Astrocyte (in vitro differentiated cells and primary cell): ENCODE measurements at regions not wholly inside any gene's neighbourhood (a gene's known extent, or its start where the extent isn't known, plus 50 kb on each side); places are given as distances from the start of the nearest gene placed in this dataset.

Experiments
- DNase-seq: peaks from one replicate; pipeline ENCODE4 v3.0.0-alpha.2; 2010; ENCODE audit warnings: low read depth
- FAIRE-seq: peaks from 2 replicates; lab custom pipeline; 2011; peaks lifted over from hg19 to GRCh38; lab: Jason Lieb, UNC
- H2AFZ ChIP-seq: 2 replicates; pipeline ENCODE4 v1.6.0; 2012; ENCODE audit warnings: low read depth, low read length, inconsistent platforms
- H3K27ac ChIP-seq: 2 replicates; pipeline ENCODE4 v1.5.1; 2011; ENCODE audit warnings: low read depth, low read length, inconsistent platforms
- H3K27me3 ChIP-seq: 2 replicates; pipeline ENCODE4 v1.6.0; 2011; ENCODE audit warnings: low read length, inconsistent platforms; ENCODE audit not compliant: insufficient read depth
- H3K36me3 ChIP-seq: 2 replicates; pipeline ENCODE4 v1.5.1; 2011; ENCODE audit warnings: low read length, inconsistent platforms; ENCODE audit not compliant: insufficient read depth
- H3K4me1 ChIP-seq: 2 replicates; pipeline ENCODE4 v1.5.1; 2011; ENCODE audit warnings: low read length, inconsistent platforms; ENCODE audit not compliant: insufficient read depth
- H3K4me2 ChIP-seq: 2 replicates; pipeline ENCODE4 v1.6.0; 2012; ENCODE audit warnings: low read length, inconsistent platforms
- H3K4me3 ChIP-seq: 2 replicates; pipeline ENCODE4 v1.5.1; 2011; ENCODE audit warnings: low read depth, mild to moderate bottlenecking, low read length, inconsistent platforms; ENCODE audit not compliant: insufficient read depth
- H3K79me2 ChIP-seq: 2 replicates; pipeline ENCODE4 v1.6.0; 2012; ENCODE audit warnings: mild to moderate bottlenecking, low read length, inconsistent platforms; ENCODE audit not compliant: insufficient read depth
- H3K9ac ChIP-seq: 2 replicates; pipeline ENCODE4 v1.6.0; 2012; ENCODE audit warnings: mild to moderate bottlenecking, low read length, inconsistent platforms
- H3K9me3 ChIP-seq: 2 replicates; pipeline ENCODE4 v1.5.1; 2012; ENCODE audit warnings: low read depth, mild to moderate bottlenecking, low read length, inconsistent platforms; ENCODE audit not compliant: insufficient read depth
- H4K20me1 ChIP-seq: 2 replicates; pipeline ENCODE4 v1.6.0; 2012; ENCODE audit warnings: low read length, inconsistent platforms; ENCODE audit not compliant: insufficient read depth
- H3K27ac Mint-ChIP-seq: one replicate; pipeline ENCODE4 v1.8.0; 2021; ENCODE audit warnings: mild to moderate bottlenecking, mixed read lengths; ENCODE audit not compliant: unreplicated experiment
- H3K27me3 Mint-ChIP-seq: one replicate; pipeline ENCODE4 v1.8.0; 2021; ENCODE audit warnings: low read depth, mixed read lengths; ENCODE audit not compliant: unreplicated experiment
- H3K36me3 Mint-ChIP-seq: one replicate; pipeline ENCODE4 v1.8.0; 2021; ENCODE audit warnings: low read depth, mixed read lengths; ENCODE audit not compliant: unreplicated experiment
- H3K4me1 Mint-ChIP-seq: one replicate; pipeline ENCODE4 v1.8.0; 2021; ENCODE audit warnings: low read depth, mixed read lengths; ENCODE audit not compliant: unreplicated experiment
- H3K4me3 Mint-ChIP-seq: one replicate; pipeline ENCODE4 v1.8.0; 2021; ENCODE audit warnings: mild to moderate bottlenecking, moderate library complexity, mixed read lengths; ENCODE audit not compliant: unreplicated experiment
- H3K9me3 Mint-ChIP-seq: one replicate; pipeline ENCODE4 v1.8.0; 2021; ENCODE audit warnings: mild to moderate bottlenecking, mixed read lengths; ENCODE audit not compliant: unreplicated experiment
- CTCF ChIP-seq: IDR thresholded peaks from 2 replicates; pipeline ENCODE4 v1.5.1; 2011; ENCODE audit warnings: low read depth, mild to moderate bottlenecking, inconsistent platforms, low read length, moderate library complexity; ENCODE audit not compliant: insufficient read depth
- EZH2 ChIP-seq: IDR thresholded peaks from 2 replicates; pipeline ENCODE4 v1.6.1; 2012; ENCODE audit warnings: mild to moderate bottlenecking, low read length, inconsistent platforms; ENCODE audit not compliant: insufficient read depth

- Mint-ChIP-seq H3K36me3 (no peaks in the 10 kb centered on the region), H3K27ac (no peak overlapping the region), H3K27me3 (no peaks in the 10 kb centered on the region), H3K4me1 (no peaks in the 10 kb centered on the region), H3K9me3 (no peaks in the 10 kb centered on the region), H3K4me3 (no peak overlapping the region)
- DNase-seq, result no peak
- Histone ChIP-seq H3K79me2 (no peaks in the 10 kb centered on the region), H3K4me1 (no peaks in the 10 kb centered on the region), H3K4me3 (no peak overlapping the region), H3K27me3 (no peaks in the 10 kb centered on the region), H4K20me1 (no peaks in the 10 kb centered on the region), H3K27ac (no peak overlapping the region), H2AFZ (no peak overlapping the region), H3K36me3 (no peaks in the 10 kb centered on the region), H3K4me2 (no peak overlapping the region), H3K9ac (no peak overlapping the region), H3K9me3 (no peaks in the 10 kb centered on the region)
- FAIRE-seq, result no peak
- TF ChIP-seq CTCF (no peak), EZH2 (no peak)
Observed at GRCh38 chr5:19067741-19068140, 920.3 kb downstream of the CDH18 start.

GRCh38 chr5:19098434-19098833 lies 889.6 kb downstream of the CDH18 start:
- H3K9me3 ChIP-seq, result no peaks in the 10 kb centered on the region
- H3K4me3 ChIP-seq, result no peak overlapping the region
- no peak for FAIRE-seq
- no peaks in the 10 kb centered on the region for H3K36me3 Mint-ChIP-seq
- H2AFZ ChIP-seq, result no peak overlapping the region
- no peaks in the 10 kb centered on the region for H3K4me1 Mint-ChIP-seq
- no peaks in the 10 kb centered on the region for H3K27me3 ChIP-seq
- no peak for TF ChIP-seq CTCF
- TF ChIP-seq EZH2, result no peak
- H3K9ac ChIP-seq, result no peak overlapping the region
- no peak overlapping the region for H3K27ac ChIP-seq
- no peaks in the 10 kb centered on the region for H3K9me3 Mint-ChIP-seq
- no peak overlapping the region for H3K4me3 Mint-ChIP-seq
- no peak for DNase-seq
- H3K36me3 ChIP-seq, result no peaks in the 10 kb centered on the region
- no peaks in the 10 kb centered on the region for H3K27me3 Mint-ChIP-seq
- no peaks in the 10 kb centered on the region for H3K4me1 ChIP-seq
- no peaks in the 10 kb centered on the region for H4K20me1 ChIP-seq
- H3K27ac Mint-ChIP-seq, result no peak overlapping the region
- H3K4me2 ChIP-seq, result no peak overlapping the region
- no peaks in the 10 kb centered on the region for H3K79me2 ChIP-seq

- Histone ChIP-seq H2AFZ (no peak overlapping the region), H3K4me3 (no peak overlapping the region), H4K20me1 (no peaks in the 10 kb centered on the region), H3K79me2 (no peaks in the 10 kb centered on the region), H3K27ac (no peak overlapping the region), H3K9ac (no peak overlapping the region), H3K27me3 (no peaks in the 10 kb centered on the region), H3K9me3 (no peaks in the 10 kb centered on the region), H3K36me3 (no peaks in the 10 kb centered on the region), H3K4me2 (no peak overlapping the region), H3K4me1 (no peaks in the 10 kb centered on the region)
- Mint-ChIP-seq H3K27me3 (no peaks in the 10 kb centered on the region), H3K4me1 (no peaks in the 10 kb centered on the region), H3K9me3 (no peaks in the 10 kb centered on the region), H3K36me3 (no peaks in the 10 kb centered on the region), H3K4me3 (no peak overlapping the region), H3K27ac (no peak overlapping the region)
- no peak for DNase-seq
- no peak for TF ChIP-seq EZH2
- FAIRE-seq, result no peak
Observed at GRCh38 chr5:19099195-19099594, 888.8 kb downstream of the CDH18 start.
